AG04449 (cell line): ENCODE measurements at regions not wholly inside any gene's neighbourhood (a gene's known extent, or its start where the extent isn't known, plus 50 kb on each side); places are given as distances from the start of the nearest gene placed in this dataset.

ENCODE experiments used
- CTCF ChIA-PET: fragments of 350-600 bp; formaldehyde crosslinking; extraction: SDS; loops from one replicate; lab custom pipeline; 2021; ENCODE audit warnings: antibody characterized with exemption; lab: Yijun Ruan, JAX
- POLR2A ChIA-PET: fragments of 400-600, 350-600 bp; formaldehyde crosslinking; extraction: SDS; loops from one replicate; lab custom pipeline; 2020; ENCODE audit warnings: antibody characterized with exemption, inconsistent platforms; lab: Yijun Ruan, JAX
- DNase-seq: peaks from one replicate; pipeline ENCODE4 v3.0.0-alpha.2; 2010; ENCODE audit warnings: low read depth, low spot score
- H3K4me3 ChIP-seq: 2 replicates; pipeline ENCODE4 v1.5.1; 2011; ENCODE audit warnings: low read depth, mild to moderate bottlenecking, control low read depth, low read length
- CTCF ChIP-seq: IDR thresholded peaks from one replicate; pipeline ENCODE4 v1.5.1; 2011; ENCODE audit warnings: mild to moderate bottlenecking, moderate library complexity, low read length, control low read depth, inconsistent platforms; ENCODE audit not compliant: insufficient read depth; ENCODE audit errors: missing control alignments

DNA sequence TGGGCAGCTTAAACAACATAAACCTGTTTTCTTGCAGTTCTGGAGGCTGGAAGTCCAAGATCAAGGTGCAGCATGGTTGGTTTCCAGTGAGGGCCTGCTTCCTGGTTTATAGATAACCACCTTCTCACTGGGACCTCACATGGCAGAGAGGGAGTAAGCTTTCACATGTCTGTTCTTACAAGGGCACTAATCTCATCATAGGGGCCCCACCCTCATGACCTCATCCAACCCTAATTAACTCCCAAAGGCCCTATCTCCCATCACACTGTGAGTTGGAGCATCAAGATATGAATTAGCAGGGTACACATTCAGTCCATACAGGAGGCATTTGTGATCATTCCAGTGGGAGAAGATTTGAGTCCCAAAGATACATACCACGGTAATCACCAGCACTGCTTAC is 50.5 kb upstream of the GRIN2A start:
- ChIA-PET POLR2A (no interaction called here), CTCF (no interaction called here)
- TF ChIP-seq CTCF: no peak
- H3K4me3 ChIP-seq: no peak overlapping the region
- no peak for DNase-seq

- CTCF ChIA-PET: no interaction called here
- TF ChIP-seq CTCF: no peak
- POLR2A ChIA-PET: no interaction called here
- no peak for DNase-seq
- H3K4me3 ChIP-seq: no peak overlapping the region
Measured at GRCh38 chr16:10239640-10240039, 57.4 kb upstream of the GRIN2A start.

GRCh38 chr16:10240854-10241613 is 58.8 kb upstream of the GRIN2A start:
- no peak for DNase-seq
- H3K4me3 ChIP-seq: no peak overlapping the region
- TF ChIP-seq CTCF: no peak
- CTCF ChIA-PET: interaction anchor here (1.2 kb wide), 1 partner anchor 11 kb away, joined by 3 read pairs; no protein-coding TSS in a partner anchor
- POLR2A ChIA-PET: no interaction called here

DNA sequence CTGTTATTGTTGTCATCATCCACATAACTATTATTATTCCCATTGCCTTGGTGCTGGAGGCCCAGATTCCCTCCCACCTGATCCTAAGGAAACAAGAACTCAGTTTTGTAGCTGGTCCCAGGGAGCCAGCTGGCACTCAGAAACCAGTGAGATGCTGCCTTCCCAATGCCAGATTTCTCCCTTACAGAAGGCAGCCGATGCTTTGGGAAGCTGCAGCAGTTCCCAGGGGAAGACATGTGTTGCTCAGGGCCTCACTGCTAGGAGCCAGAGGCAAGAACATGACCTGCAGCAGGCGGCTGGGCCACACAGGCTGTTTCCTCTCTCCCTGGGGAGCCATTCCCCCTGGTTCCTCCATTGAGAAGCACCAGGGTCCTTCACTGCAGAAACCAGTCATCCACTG is 59.9 kb upstream of the GRIN2A start:
- POLR2A ChIA-PET: no interaction called here
- H3K4me3 ChIP-seq: no peak overlapping the region
- no peak for DNase-seq
- CTCF ChIA-PET: no interaction called here
- TF ChIP-seq CTCF: no peak

DNA sequence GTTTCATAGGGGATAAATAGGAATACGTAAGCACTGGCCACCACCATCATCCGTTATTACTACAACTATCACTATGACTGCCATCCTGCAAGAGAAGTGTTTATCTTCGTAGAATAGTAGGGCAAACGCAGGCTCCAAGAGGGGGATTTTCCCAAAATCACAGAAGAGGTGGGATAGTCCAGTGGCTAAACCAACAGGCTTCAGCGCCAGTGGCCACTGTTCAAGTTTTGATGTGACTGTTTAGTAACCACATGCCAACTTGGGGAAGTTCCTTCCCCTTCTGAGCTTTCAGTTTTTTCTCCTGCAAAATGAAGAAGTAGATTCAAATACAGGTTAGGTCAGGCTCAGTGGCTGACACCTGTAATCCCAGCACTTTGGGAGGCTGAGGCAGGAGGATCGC is 60.7 kb upstream of the GRIN2A start:
- no peak overlapping the region for H3K4me3 ChIP-seq
- POLR2A ChIA-PET: no interaction called here
- CTCF ChIA-PET: no interaction called here
- no peak for DNase-seq
- no peak for TF ChIP-seq CTCF

DNA sequence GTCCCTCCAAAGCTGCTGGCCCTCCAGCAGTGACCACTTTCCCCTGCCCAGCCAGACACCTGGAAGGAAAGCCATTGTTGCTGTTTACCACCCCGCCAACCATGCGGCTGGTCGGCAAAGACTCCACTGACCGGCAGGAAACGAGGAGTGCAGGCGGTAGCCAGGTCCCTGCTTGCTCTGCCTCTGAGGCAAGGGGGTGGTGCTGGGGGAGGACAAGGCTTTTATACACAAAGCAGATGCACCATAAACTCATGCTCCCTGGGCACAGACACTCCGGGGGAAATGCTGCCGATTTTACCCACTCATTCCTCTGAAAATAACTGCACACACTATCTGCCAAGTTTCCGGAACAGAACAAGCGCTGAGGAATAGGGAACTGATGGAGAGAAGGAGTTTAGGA is 62.8 kb upstream of the GRIN2A start:
- CTCF ChIA-PET: no interaction called here
- no peak for TF ChIP-seq CTCF
- POLR2A ChIA-PET: interaction anchor here (0.7 kb wide), 1 partner anchor 9 kb away, joined by 3 read pairs; no protein-coding TSS in a partner anchor

More for the DNA sequence above, 62.8 kb upstream of the GRIN2A start:
- no peak overlapping the region for H3K4me3 ChIP-seq
- no peak for DNase-seq
